Parathyroid adenoma (tissue), 2 donors: ENCODE measurements at regions not wholly inside any gene's neighbourhood (a gene's known extent, or its start where the extent isn't known, plus 50 kb on each side); places are given as distances from the start of the nearest gene placed in this dataset.

Experiments used
- H2AFZ ChIP-seq: fragments of 300-600 bp; sonication (generic); one replicate; pipeline ENCODE4 v1.7.0; 2017; ENCODE audit warnings: antibody characterized with exemption, mild to moderate bottlenecking
- H3K27ac ChIP-seq: fragments of 300-600 bp; sonication (generic); one replicate; pipeline ENCODE4 v1.7.0; 2017
- H3K27me3 ChIP-seq: fragments of 300-600 bp; sonication (generic); one replicate; pipeline ENCODE4 v1.7.0; 2017; ENCODE audit warnings: low read length; ENCODE audit not compliant: control insufficient read depth, insufficient read depth
- H3K36me3 ChIP-seq: fragments of 300-600 bp; sonication (generic); one replicate; pipeline ENCODE4 v1.7.0; 2017; ENCODE audit warnings: low read length; ENCODE audit not compliant: control insufficient read depth, insufficient read depth
- H3K4me1 ChIP-seq: fragments of 300-600 bp; sonication (generic); one replicate; pipeline ENCODE4 v1.7.0; 2017; ENCODE audit warnings: control low read depth
- H3K4me2 ChIP-seq: fragments of 300-600 bp; sonication (generic); one replicate; pipeline ENCODE4 v1.7.0; 2017; ENCODE audit warnings: low read length
- H3K4me3 ChIP-seq: fragments of 300-600 bp; sonication (generic); one replicate; pipeline ENCODE4 v1.7.0; 2017; ENCODE audit warnings: low read depth, low read length
- H3K79me2 ChIP-seq: fragments of 300-600 bp; sonication (generic); one replicate; pipeline ENCODE4 v1.7.0; 2017; ENCODE audit warnings: control low read depth
- H3K9ac ChIP-seq: fragments of 300-600 bp; sonication (generic); one replicate; pipeline ENCODE4 v1.7.0; 2017; ENCODE audit warnings: mild to moderate bottlenecking
- H3K9me3 ChIP-seq: fragments of 300-600 bp; sonication (generic); one replicate; pipeline ENCODE4 v1.7.0; 2017; ENCODE audit warnings: low read length; ENCODE audit not compliant: control insufficient read depth
- CTCF ChIP-seq: fragments of 300-600 bp; sonication (generic); IDR thresholded peaks from one replicate; pipeline ENCODE4 v1.7.0; 2017; ENCODE audit warnings: antibody characterized with exemption, mild to moderate bottlenecking
- donor health status: primary hyperparathyroidism.

GRCh38 chr12:89863968-89864367, 155.3 kb upstream of the ATP2B1 start:
- Histone ChIP-seq H3K4me1 (no peaks in the 10 kb centered on the region), H3K27ac (peak overlapping the region; percentile 7), H3K27me3 (no peaks in the 10 kb centered on the region), H3K9ac (no peak overlapping the region), H3K36me3 (no peaks in the 10 kb centered on the region), H3K79me2 (no peaks in the 10 kb centered on the region), H3K4me2 (no peak overlapping the region), H3K9me3 (no peaks in the 10 kb centered on the region), H3K4me3 (no peak overlapping the region), H2AFZ (peak overlapping the region; percentile 42)
- TF ChIP-seq CTCF = no peak

- H2AFZ ChIP-seq = peak overlapping the region; percentile 42
- H3K9ac ChIP-seq = no peak overlapping the region
- no peaks in the 10 kb centered on the region for H3K36me3 ChIP-seq
- no peaks in the 10 kb centered on the region for H3K79me2 ChIP-seq
- no peak overlapping the region for H3K4me3 ChIP-seq
- H3K4me2 ChIP-seq = no peak overlapping the region
- H3K9me3 ChIP-seq = no peaks in the 10 kb centered on the region
- no peaks in the 10 kb centered on the region for H3K27me3 ChIP-seq
- TF ChIP-seq CTCF = no peak
- peak overlapping the region; percentile 7 for H3K27ac ChIP-seq
- H3K4me1 ChIP-seq = no peaks in the 10 kb centered on the region
Observed at GRCh38 chr12:89863493-89863938, 154.9 kb upstream of the ATP2B1 start.

GRCh38 chr12:89862511-89863445, 154.1 kb upstream of the ATP2B1 start:
- no peaks in the 10 kb centered on the region for H3K4me1 ChIP-seq
- peak overlapping the region; percentile 7 for H3K27ac ChIP-seq
- H3K27me3 ChIP-seq = no peaks in the 10 kb centered on the region
- H3K36me3 ChIP-seq = no peaks in the 10 kb centered on the region
- H3K4me3 ChIP-seq = no peak overlapping the region
- H2AFZ ChIP-seq = peak overlapping the region; percentile 53
- no peaks in the 10 kb centered on the region for H3K79me2 ChIP-seq
- H3K9me3 ChIP-seq = no peaks in the 10 kb centered on the region
- no peak overlapping the region for H3K4me2 ChIP-seq
- no peak for TF ChIP-seq CTCF
- no peak overlapping the region for H3K9ac ChIP-seq

- Histone ChIP-seq H2AFZ (no peak overlapping the region), H3K36me3 (no peaks in the 10 kb centered on the region), H3K4me3 (no peak overlapping the region), H3K4me1 (no peaks in the 10 kb centered on the region), H3K27me3 (no peaks in the 10 kb centered on the region), H3K9me3 (no peaks in the 10 kb centered on the region), H3K79me2 (no peaks in the 10 kb centered on the region), H3K4me2 (no peak overlapping the region), H3K27ac (no peak overlapping the region), H3K9ac (no peak overlapping the region)
- TF ChIP-seq CTCF = no peak
Observed at GRCh38 chr12:89861086-89861485, 152.4 kb upstream of the ATP2B1 start.
